HEK293 (cell line): ENCODE measurements at regions not wholly inside any gene's neighbourhood (a gene's known extent, or its start where the extent isn't known, plus 50 kb on each side); places are given as distances from the start of the nearest gene placed in this dataset.

Source experiments
- GLI2 ChIP-seq: fragments of 450-650 bp; formaldehyde crosslinking; IDR thresholded peaks from 2 replicates; pipeline ENCODE4; 2017; ENCODE audit warnings: missing biosample characterization, missing genetic modification characterization, low read depth, borderline replicate concordance
- GLIS2 ChIP-seq: fragments of 450-650 bp; formaldehyde crosslinking; IDR thresholded peaks from 2 replicates; pipeline ENCODE4 v1.5.1; 2016; ENCODE audit warnings: missing biosample characterization, missing genetic modification characterization
- MZF1 ChIP-seq: fragments of 450-650 bp; formaldehyde crosslinking; IDR thresholded peaks from 2 replicates; pipeline ENCODE4 v1.5.1; 2017; ENCODE audit warnings: missing biosample characterization, missing genetic modification characterization, borderline replicate concordance
- RBAK ChIP-seq: fragments of 450-650 bp; formaldehyde crosslinking; IDR thresholded peaks from 2 replicates; pipeline ENCODE4 v1.5.1; 2016; ENCODE audit warnings: missing biosample characterization, missing genetic modification characterization
- SP7 ChIP-seq: fragments of 450-650 bp; formaldehyde crosslinking; IDR thresholded peaks from 2 replicates; pipeline ENCODE4 v1.5.1; 2016; ENCODE audit warnings: missing biosample characterization, missing genetic modification characterization
- YY1 ChIP-seq: fragments of 450-650 bp; formaldehyde crosslinking; IDR thresholded peaks from 2 replicates; pipeline ENCODE4 v1.5.1; 2018; ENCODE audit warnings: missing biosample characterization, missing genetic modification characterization
- YY2 ChIP-seq: fragments of 450-650 bp; formaldehyde crosslinking; IDR thresholded peaks from 2 replicates; pipeline ENCODE4 v1.5.1; 2016; ENCODE audit warnings: missing biosample characterization, missing genetic modification characterization
- ZFHX2 ChIP-seq: fragments of 450-650 bp; formaldehyde crosslinking; conservative IDR thresholded peaks from 2 replicates; pipeline ENCODE4 v1.5.1; 2016; ENCODE audit warnings: missing biosample characterization, missing genetic modification characterization
- ZNF16 ChIP-seq: fragments of 450-650 bp; formaldehyde crosslinking; IDR thresholded peaks from 2 replicates; pipeline ENCODE4 v1.5.1; 2016; ENCODE audit warnings: low read depth, missing biosample characterization, missing genetic modification characterization
- ZNF202 ChIP-seq: fragments of 450-650 bp; formaldehyde crosslinking; IDR thresholded peaks from 2 replicates; pipeline ENCODE4 v1.5.1; 2016; ENCODE audit warnings: missing biosample characterization, missing genetic modification characterization, borderline replicate concordance
- ZNF266 ChIP-seq: fragments of 450-650 bp; formaldehyde crosslinking; IDR thresholded peaks from 2 replicates; pipeline ENCODE4 v1.5.1; 2016; ENCODE audit warnings: missing biosample characterization, missing genetic modification characterization, low read depth
- ZNF274 ChIP-seq, 2 experiments: fragments of 200-500 bp in 1 of 2; fragments of 450-650 bp in 1 of 2; sonication (Bioruptor generic) in 1 of 2; formaldehyde crosslinking in 1 of 2; IDR thresholded peaks; 2 replicates each; pipeline versions ENCODE4 v1.5.1 to v1.6.1; 2014 to 2016; ENCODE audit warnings: borderline replicate concordance in 1 of 2, inconsistent platforms in 1 of 2, low read length in 1 of 2, missing biosample characterization in 1 of 2, missing genetic modification characterization in 1 of 2
- ZNF366 ChIP-seq: fragments of 450-650 bp; formaldehyde crosslinking; conservative IDR thresholded peaks from 2 replicates; pipeline ENCODE4 v1.5.1; 2016; ENCODE audit warnings: missing biosample characterization, missing genetic modification characterization
- ZNF48 ChIP-seq: fragments of 450-650 bp; formaldehyde crosslinking; IDR thresholded peaks from 2 replicates; pipeline ENCODE4 v1.5.1; 2016; ENCODE audit warnings: missing biosample characterization, missing genetic modification characterization
- ZNF548 ChIP-seq: fragments of 450-650 bp; formaldehyde crosslinking; IDR thresholded peaks from 2 replicates; pipeline ENCODE4 v1.5.1; 2016; ENCODE audit warnings: missing biosample characterization, missing genetic modification characterization
- ZNF555 ChIP-seq: fragments of 450-650 bp; formaldehyde crosslinking; conservative IDR thresholded peaks from 2 replicates; pipeline ENCODE4 v1.5.1; 2017; ENCODE audit warnings: missing biosample characterization, mild to moderate bottlenecking, missing genetic modification characterization, inconsistent platforms
- ZNF558 ChIP-seq: fragments of 450-650 bp; formaldehyde crosslinking; IDR thresholded peaks from 2 replicates; pipeline ENCODE4 v1.5.1; 2016; ENCODE audit warnings: missing biosample characterization, missing genetic modification characterization
- ZNF585B ChIP-seq: fragments of 450-650 bp; formaldehyde crosslinking; IDR thresholded peaks from 2 replicates; pipeline ENCODE4 v1.5.1; 2016; ENCODE audit warnings: missing biosample characterization, missing genetic modification characterization
- ZNF670 ChIP-seq: fragments of 450-650 bp; formaldehyde crosslinking; IDR thresholded peaks from 2 replicates; pipeline ENCODE4 v1.5.1; 2016; ENCODE audit warnings: missing biosample characterization, missing genetic modification characterization, low read depth
- ZNF701 ChIP-seq: fragments of 450-650 bp; formaldehyde crosslinking; IDR thresholded peaks from 2 replicates; pipeline ENCODE4 v1.5.1; 2016; ENCODE audit warnings: missing biosample characterization, missing genetic modification characterization
- ZNF776 ChIP-seq: fragments of 450-650 bp; formaldehyde crosslinking; IDR thresholded peaks from 2 replicates; pipeline ENCODE4 v1.5.0; 2017; ENCODE audit warnings: missing biosample characterization, missing genetic modification characterization, borderline replicate concordance
- ZNF791 ChIP-seq: fragments of 450-650 bp; formaldehyde crosslinking; IDR thresholded peaks from 2 replicates; pipeline ENCODE4 v1.5.1; 2016; ENCODE audit warnings: missing biosample characterization, missing genetic modification characterization
- TF ChIP-seq, protein P1 (sequence below): fragments of 450-650 bp; formaldehyde crosslinking; IDR thresholded peaks from 2 replicates; pipeline ENCODE4 v1.5.1; 2016; ENCODE audit warnings: missing biosample characterization, missing genetic modification characterization
- TF ChIP-seq, protein P2 (sequence below): fragments of 450-650 bp; formaldehyde crosslinking; conservative IDR thresholded peaks from 2 replicates; pipeline ENCODE4 v1.5.1; 2016; ENCODE audit warnings: low read depth, missing biosample characterization, missing genetic modification characterization
- TF ChIP-seq, protein P3 (sequence below): fragments of 450-650 bp; formaldehyde crosslinking; IDR thresholded peaks from 2 replicates; pipeline ENCODE4 v1.5.1; 2016; ENCODE audit warnings: missing biosample characterization, missing genetic modification characterization
- TF ChIP-seq, protein P4 (sequence below): fragments of 450-650 bp; formaldehyde crosslinking; IDR thresholded peaks from 2 replicates; pipeline ENCODE4 v1.5.1; 2017; ENCODE audit warnings: missing biosample characterization, missing genetic modification characterization
- TF ChIP-seq, protein P5 (sequence below): fragments of 450-650 bp; formaldehyde crosslinking; IDR thresholded peaks from 2 replicates; pipeline ENCODE4 v1.5.1; 2017; ENCODE audit warnings: missing biosample characterization, missing genetic modification characterization
- TF ChIP-seq, protein P6 (sequence below): fragments of 450-650 bp; formaldehyde crosslinking; IDR thresholded peaks from 2 replicates; pipeline ENCODE4 v1.5.1; 2016; ENCODE audit warnings: missing biosample characterization, missing genetic modification characterization

DNA sequence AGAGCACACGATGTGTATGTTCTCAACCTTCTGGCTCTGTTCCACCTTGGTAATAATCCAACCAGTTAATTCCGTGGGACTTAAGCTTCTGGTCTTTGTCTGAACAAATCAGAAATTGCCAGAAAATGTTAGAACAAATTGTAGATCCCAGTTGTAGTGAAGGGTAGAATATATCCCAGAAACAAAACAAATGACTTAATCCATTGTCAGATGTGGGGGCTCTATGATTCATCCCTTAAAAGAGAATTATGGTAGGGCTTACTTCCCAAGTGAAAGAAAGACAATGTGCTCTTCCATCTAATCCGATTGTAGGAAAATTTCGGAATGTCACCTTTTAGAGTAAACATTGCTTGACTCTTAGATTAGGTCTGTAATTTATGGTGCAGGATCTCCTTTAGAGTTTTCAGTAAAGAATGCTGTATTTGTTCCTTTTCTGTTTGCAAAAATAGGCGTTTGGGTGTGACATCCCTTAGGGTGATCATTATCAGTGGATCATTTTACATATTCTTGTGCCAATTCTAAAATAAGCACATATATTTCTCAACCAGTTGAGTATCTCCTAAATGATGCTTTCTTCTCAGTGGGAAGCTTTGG lies 234.5 kb upstream of the ZNF217 start (continued):
- no peak for TF ChIP-seq ZNF791 (tag by site-specific recombination)
- TF ChIP-seq ZNF585B, result no peak
- TF ChIP-seq, protein P1, sequence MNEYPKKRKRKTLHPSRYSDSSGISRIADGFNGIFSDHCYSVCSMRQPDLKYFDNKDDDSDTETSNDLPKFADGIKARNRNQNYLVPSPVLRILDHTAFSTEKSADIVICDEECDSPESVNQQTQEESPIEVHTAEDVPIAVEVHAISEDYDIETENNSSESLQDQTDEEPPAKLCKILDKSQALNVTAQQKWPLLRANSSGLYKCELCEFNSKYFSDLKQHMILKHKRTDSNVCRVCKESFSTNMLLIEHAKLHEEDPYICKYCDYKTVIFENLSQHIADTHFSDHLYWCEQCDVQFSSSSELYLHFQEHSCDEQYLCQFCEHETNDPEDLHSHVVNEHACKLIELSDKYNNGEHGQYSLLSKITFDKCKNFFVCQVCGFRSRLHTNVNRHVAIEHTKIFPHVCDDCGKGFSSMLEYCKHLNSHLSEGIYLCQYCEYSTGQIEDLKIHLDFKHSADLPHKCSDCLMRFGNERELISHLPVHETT (tag by site-specific recombination), result peak; percentile 79
- TF ChIP-seq GLIS2, result no peak
- peak; percentile 35; the same call in 1 of the 2 replicates for TF ChIP-seq ZNF558 (tag by site-specific recombination)
- TF ChIP-seq, protein P2, sequence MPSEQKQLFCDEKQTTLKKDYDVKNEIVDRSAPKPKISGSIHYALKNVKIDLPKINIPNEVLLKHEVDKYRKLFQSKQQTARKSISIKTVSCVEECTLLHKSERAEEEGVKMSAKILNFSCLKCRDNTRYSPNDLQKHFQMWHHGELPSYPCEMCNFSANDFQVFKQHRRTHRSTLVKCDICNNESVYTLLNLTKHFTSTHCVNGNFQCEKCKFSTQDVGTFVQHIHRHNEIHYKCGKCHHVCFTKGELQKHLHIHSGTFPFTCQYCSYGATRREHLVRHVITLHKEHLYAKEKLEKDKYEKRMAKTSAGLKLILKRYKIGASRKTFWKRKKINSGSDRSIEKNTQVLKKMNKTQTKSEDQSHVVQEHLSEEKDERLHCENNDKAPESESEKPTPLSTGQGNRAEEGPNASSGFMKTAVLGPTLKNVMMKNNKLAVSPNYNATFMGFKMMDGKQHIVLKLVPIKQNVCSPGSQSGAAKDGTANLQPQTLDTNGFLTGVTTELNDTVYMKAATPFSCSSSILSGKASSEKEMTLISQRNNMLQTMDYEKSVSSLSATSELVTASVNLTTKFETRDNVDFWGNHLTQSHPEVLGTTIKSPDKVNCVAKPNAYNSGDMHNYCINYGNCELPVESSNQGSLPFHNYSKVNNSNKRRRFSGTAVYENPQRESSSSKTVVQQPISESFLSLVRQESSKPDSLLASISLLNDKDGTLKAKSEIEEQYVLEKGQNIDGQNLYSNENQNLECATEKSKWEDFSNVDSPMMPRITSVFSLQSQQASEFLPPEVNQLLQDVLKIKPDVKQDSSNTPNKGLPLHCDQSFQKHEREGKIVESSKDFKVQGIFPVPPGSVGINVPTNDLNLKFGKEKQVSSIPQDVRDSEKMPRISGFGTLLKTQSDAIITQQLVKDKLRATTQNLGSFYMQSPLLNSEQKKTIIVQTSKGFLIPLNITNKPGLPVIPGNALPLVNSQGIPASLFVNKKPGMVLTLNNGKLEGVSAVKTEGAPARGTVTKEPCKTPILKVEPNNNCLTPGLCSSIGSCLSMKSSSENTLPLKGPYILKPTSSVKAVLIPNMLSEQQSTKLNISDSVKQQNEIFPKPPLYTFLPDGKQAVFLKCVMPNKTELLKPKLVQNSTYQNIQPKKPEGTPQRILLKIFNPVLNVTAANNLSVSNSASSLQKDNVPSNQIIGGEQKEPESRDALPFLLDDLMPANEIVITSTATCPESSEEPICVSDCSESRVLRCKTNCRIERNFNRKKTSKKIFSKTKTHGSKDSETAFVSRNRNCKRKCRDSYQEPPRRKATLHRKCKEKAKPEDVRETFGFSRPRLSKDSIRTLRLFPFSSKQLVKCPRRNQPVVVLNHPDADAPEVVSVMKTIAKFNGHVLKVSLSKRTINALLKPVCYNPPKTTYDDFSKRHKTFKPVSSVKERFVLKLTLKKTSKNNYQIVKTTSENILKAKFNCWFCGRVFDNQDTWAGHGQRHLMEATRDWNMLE (tag by site-specific recombination), result peak; percentile 12; the same call in 1 of the 2 replicates
- TF ChIP-seq ZNF555 (tag by site-specific recombination), result no peak
- peak; percentile 71 for TF ChIP-seq ZNF366
- TF ChIP-seq, protein P3, sequence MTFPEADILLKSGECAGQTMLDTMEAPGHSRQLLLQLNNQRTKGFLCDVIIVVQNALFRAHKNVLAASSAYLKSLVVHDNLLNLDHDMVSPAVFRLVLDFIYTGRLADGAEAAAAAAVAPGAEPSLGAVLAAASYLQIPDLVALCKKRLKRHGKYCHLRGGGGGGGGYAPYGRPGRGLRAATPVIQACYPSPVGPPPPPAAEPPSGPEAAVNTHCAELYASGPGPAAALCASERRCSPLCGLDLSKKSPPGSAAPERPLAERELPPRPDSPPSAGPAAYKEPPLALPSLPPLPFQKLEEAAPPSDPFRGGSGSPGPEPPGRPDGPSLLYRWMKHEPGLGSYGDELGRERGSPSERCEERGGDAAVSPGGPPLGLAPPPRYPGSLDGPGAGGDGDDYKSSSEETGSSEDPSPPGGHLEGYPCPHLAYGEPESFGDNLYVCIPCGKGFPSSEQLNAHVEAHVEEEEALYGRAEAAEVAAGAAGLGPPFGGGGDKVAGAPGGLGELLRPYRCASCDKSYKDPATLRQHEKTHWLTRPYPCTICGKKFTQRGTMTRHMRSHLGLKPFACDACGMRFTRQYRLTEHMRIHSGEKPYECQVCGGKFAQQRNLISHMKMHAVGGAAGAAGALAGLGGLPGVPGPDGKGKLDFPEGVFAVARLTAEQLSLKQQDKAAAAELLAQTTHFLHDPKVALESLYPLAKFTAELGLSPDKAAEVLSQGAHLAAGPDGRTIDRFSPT (tag by site-specific recombination), result no peak
- no peak for TF ChIP-seq YY1 (tag by site-specific recombination)
- TF ChIP-seq ZNF266 (tag by site-specific recombination), result no peak
- TF ChIP-seq MZF1 (tag by site-specific recombination), result no peak
- no peak for TF ChIP-seq ZNF670 (tag by site-specific recombination)
- peak; percentile 27; the same call in 1 of the 2 replicates for TF ChIP-seq GLI2 (tag by site-specific recombination)
- no peak for TF ChIP-seq ZFHX2
- no peak for TF ChIP-seq ZNF16 (tag by site-specific recombination)
- no peak for TF ChIP-seq ZNF776 (tag by site-specific recombination)
- TF ChIP-seq ZNF274 (IDR thresholded peaks at IDR 0.05; ENCODE audit: low read length), result no peak
- TF ChIP-seq ZNF274 (tag by site-specific recombination; IDR thresholded peaks at IDR 0.05; ENCODE audit: borderline replicate concordance), result no peak
- TF ChIP-seq ZNF701 (tag by site-specific recombination), result no peak
- no peak for TF ChIP-seq ZNF202 (tag by site-specific recombination)
- no peak for TF ChIP-seq ZNF548 (tag by site-specific recombination)
- TF ChIP-seq ZNF48, result no peak
- no peak for TF ChIP-seq RBAK (tag by site-specific recombination)
- peak; percentile 95 for TF ChIP-seq SP7 (tag by site-specific recombination)
- TF ChIP-seq, protein P4, sequence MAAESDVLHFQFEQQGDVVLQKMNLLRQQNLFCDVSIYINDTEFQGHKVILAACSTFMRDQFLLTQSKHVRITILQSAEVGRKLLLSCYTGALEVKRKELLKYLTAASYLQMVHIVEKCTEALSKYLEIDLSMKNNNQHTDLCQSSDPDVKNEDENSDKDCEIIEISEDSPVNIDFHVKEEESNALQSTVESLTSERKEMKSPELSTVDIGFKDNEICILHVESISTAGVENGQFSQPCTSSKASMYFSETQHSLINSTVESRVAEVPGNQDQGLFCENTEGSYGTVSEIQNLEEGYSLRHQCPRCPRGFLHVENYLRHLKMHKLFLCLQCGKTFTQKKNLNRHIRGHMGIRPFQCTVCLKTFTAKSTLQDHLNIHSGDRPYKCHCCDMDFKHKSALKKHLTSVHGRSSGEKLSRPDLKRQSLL, result peak; percentile 68
- TF ChIP-seq, protein P5, sequence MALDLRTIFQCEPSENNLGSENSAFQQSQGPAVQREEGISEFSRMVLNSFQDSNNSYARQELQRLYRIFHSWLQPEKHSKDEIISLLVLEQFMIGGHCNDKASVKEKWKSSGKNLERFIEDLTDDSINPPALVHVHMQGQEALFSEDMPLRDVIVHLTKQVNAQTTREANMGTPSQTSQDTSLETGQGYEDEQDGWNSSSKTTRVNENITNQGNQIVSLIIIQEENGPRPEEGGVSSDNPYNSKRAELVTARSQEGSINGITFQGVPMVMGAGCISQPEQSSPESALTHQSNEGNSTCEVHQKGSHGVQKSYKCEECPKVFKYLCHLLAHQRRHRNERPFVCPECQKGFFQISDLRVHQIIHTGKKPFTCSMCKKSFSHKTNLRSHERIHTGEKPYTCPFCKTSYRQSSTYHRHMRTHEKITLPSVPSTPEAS, result peak; percentile 21; the same call in 1 of the 2 replicates
- TF ChIP-seq, protein P6, sequence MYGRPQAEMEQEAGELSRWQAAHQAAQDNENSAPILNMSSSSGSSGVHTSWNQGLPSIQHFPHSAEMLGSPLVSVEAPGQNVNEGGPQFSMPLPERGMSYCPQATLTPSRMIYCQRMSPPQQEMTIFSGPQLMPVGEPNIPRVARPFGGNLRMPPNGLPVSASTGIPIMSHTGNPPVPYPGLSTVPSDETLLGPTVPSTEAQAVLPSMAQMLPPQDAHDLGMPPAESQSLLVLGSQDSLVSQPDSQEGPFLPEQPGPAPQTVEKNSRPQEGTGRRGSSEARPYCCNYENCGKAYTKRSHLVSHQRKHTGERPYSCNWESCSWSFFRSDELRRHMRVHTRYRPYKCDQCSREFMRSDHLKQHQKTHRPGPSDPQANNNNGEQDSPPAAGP (tag by site-specific recombination), result peak; percentile 83
- TF ChIP-seq YY2 (tag by site-specific recombination), result no peak
